K562 (cell line): ENCODE measurements at regions not wholly inside any gene's neighbourhood (a gene's known extent, or its start where the extent isn't known, plus 50 kb on each side); places are given as distances from the start of the nearest gene placed in this dataset.

Experiments used
- ARID1B ChIP-seq: fragments of 450-650 bp; IDR thresholded peaks from 2 replicates; pipeline ENCODE4 v1.6.1; 2016; ENCODE audit warnings: antibody characterized with exemption, mild to moderate bottlenecking, inconsistent platforms
- C11orf30 ChIP-seq: fragments of 450-650 bp; IDR thresholded peaks from 2 replicates; pipeline ENCODE4 v1.6.1; 2016; ENCODE audit warnings: low read depth, mild to moderate bottlenecking
- CREM ChIP-seq: IDR thresholded peaks from 2 replicates; pipeline ENCODE4 v1.6.1; 2014; ENCODE audit warnings: antibody characterized with exemption, low read depth
- POLR2H ChIP-seq: IDR thresholded peaks from 2 replicates; pipeline ENCODE4 v1.6.1; 2016; ENCODE audit warnings: missing genetic modification characterization, low read depth, mild to moderate bottlenecking, control low read depth, missing compliant biosample characterization, moderate library complexity
- POU5F1 ChIP-seq: fragments of 150-350 bp; IDR thresholded peaks from 2 replicates; pipeline ENCODE4 v1.6.1; 2014; ENCODE audit warnings: borderline replicate concordance, low read length, low read depth, mild to moderate bottlenecking; ENCODE audit not compliant: partially characterized antibody
- SMARCC2 ChIP-seq: fragments of 450-650 bp; IDR thresholded peaks from 2 replicates; pipeline ENCODE4 v1.6.1; 2017; ENCODE audit warnings: antibody characterized with exemption, moderate library complexity, mild to moderate bottlenecking, low read depth
- SNIP1 ChIP-seq: fragments of 450-650 bp; IDR thresholded peaks from 2 replicates; pipeline ENCODE4 v1.7.1; 2017; ENCODE audit warnings: low read depth, mild to moderate bottlenecking
- TAL1 ChIP-seq: fragments of 450-650 bp; IDR thresholded peaks from 2 replicates; pipeline ENCODE4 v1.6.1; 2016; ENCODE audit warnings: mild to moderate bottlenecking
- TEAD4 ChIP-seq, 2 experiments: sonication (generic) in 1 of 2; formaldehyde crosslinking in 1 of 2; IDR thresholded peaks; 2 replicates each; pipeline versions ENCODE4 v1.6.1 to v1.8.0; 2012 to 2022; ENCODE audit warnings: borderline replicate concordance in 1 of 2, inconsistent platforms in 1 of 2, low read length in 1 of 2, mild to moderate bottlenecking in 1 of 2, missing genetic modification reagents in 1 of 2
- VEZF1 ChIP-seq: fragments of 200-800 bp; sonication (Bioruptor generic); IDR thresholded peaks from 2 replicates; pipeline ENCODE4 v1.6.1; 2017; ENCODE audit warnings: missing genetic modification characterization, missing compliant biosample characterization
- ZNF518B ChIP-seq: fragments of 250-450 bp; sonication (Bioruptor Pico); IDR thresholded peaks from 2 replicates; pipeline ENCODE4 v1.5.0; 2021; ENCODE audit warnings: mild to moderate bottlenecking, moderate library complexity
- TF ChIP-seq, protein P1 (sequence below): sonication (generic); formaldehyde crosslinking; IDR thresholded peaks from 2 replicates; pipeline ENCODE4 v1.8.0; 2023; ENCODE audit warnings: mild to moderate bottlenecking, missing genetic modification reagents
- TF ChIP-seq, protein P2 (sequence below): fragments of 450-650 bp; IDR thresholded peaks from 2 replicates; pipeline ENCODE4 v1.6.1; 2018; ENCODE audit not compliant: partially characterized antibody

GRCh38 chr2:16738361-16739225 lies 73.0 kb upstream of the CYRIA start (continued):
- TF ChIP-seq, protein P1, sequence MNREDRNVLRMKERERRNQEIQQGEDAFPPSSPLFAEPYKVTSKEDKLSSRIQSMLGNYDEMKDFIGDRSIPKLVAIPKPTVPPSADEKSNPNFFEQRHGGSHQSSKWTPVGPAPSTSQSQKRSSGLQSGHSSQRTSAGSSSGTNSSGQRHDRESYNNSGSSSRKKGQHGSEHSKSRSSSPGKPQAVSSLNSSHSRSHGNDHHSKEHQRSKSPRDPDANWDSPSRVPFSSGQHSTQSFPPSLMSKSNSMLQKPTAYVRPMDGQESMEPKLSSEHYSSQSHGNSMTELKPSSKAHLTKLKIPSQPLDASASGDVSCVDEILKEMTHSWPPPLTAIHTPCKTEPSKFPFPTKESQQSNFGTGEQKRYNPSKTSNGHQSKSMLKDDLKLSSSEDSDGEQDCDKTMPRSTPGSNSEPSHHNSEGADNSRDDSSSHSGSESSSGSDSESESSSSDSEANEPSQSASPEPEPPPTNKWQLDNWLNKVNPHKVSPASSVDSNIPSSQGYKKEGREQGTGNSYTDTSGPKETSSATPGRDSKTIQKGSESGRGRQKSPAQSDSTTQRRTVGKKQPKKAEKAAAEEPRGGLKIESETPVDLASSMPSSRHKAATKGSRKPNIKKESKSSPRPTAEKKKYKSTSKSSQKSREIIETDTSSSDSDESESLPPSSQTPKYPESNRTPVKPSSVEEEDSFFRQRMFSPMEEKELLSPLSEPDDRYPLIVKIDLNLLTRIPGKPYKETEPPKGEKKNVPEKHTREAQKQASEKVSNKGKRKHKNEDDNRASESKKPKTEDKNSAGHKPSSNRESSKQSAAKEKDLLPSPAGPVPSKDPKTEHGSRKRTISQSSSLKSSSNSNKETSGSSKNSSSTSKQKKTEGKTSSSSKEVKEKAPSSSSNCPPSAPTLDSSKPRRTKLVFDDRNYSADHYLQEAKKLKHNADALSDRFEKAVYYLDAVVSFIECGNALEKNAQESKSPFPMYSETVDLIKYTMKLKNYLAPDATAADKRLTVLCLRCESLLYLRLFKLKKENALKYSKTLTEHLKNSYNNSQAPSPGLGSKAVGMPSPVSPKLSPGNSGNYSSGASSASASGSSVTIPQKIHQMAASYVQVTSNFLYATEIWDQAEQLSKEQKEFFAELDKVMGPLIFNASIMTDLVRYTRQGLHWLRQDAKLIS = no peak
- TF ChIP-seq VEZF1 (CRISPR knock-in tag) = no peak
- TF ChIP-seq TAL1 = 0 out of 2 replicates have a peak, but pooled peaks have one; percentile 17
- TF ChIP-seq, protein P2, sequence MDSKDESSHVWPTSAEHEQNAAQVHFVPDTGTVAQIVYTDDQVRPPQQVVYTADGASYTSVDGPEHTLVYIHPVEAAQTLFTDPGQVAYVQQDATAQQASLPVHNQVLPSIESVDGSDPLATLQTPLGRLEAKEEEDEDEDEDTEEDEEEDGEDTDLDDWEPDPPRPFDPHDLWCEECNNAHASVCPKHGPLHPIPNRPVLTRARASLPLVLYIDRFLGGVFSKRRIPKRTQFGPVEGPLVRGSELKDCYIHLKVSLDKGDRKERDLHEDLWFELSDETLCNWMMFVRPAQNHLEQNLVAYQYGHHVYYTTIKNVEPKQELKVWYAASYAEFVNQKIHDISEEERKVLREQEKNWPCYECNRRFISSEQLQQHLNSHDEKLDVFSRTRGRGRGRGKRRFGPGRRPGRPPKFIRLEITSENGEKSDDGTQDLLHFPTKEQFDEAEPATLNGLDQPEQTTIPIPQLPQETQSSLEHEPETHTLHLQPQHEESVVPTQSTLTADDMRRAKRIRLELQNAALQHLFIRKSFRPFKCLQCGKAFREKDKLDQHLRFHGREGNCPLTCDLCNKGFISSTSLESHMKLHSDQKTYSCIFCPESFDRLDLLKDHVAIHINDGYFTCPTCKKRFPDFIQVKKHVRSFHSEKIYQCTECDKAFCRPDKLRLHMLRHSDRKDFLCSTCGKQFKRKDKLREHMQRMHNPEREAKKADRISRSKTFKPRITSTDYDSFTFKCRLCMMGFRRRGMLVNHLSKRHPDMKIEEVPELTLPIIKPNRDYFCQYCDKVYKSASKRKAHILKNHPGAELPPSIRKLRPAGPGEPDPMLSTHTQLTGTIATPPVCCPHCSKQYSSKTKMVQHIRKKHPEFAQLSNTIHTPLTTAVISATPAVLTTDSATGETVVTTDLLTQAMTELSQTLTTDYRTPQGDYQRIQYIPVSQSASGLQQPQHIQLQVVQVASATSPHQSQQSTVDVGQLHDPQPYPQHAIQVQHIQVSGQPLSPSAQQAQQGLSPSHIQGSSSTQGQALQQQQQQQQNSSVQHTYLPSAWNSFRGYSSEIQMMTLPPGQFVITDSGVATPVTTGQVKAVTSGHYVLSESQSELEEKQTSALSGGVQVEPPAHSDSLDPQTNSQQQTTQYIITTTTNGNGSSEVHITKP = no peak
- no peak for TF ChIP-seq SNIP1
- no peak for TF ChIP-seq ZNF518B
- no peak for TF ChIP-seq C11orf30
- no peak for TF ChIP-seq POU5F1
- TF ChIP-seq TEAD4 (IDR thresholded peaks at IDR 0.05; ENCODE audit: low read length) = 0 out of 2 replicates have a peak, but pooled peaks have one; percentile 14
- TF ChIP-seq TEAD4 (CRISPR knock-in tag; IDR thresholded peaks at IDR 0.05; ENCODE audit: borderline replicate concordance) = no peak
- TF ChIP-seq CREM = 0 out of 2 replicates have a peak, but pooled peaks have one; percentile 18
- no peak for TF ChIP-seq SMARCC2
- TF ChIP-seq POLR2H (tag) = no peak
- peak; percentile 22; the same call in 1 of the 2 replicates for TF ChIP-seq ARID1B
